ENCODE measurements at regions not wholly inside any gene's neighbourhood (a gene's known extent, or its start where the extent isn't known, plus 50 kb on each side); places are given as distances from the start of the nearest gene placed in this dataset.

DNA sequence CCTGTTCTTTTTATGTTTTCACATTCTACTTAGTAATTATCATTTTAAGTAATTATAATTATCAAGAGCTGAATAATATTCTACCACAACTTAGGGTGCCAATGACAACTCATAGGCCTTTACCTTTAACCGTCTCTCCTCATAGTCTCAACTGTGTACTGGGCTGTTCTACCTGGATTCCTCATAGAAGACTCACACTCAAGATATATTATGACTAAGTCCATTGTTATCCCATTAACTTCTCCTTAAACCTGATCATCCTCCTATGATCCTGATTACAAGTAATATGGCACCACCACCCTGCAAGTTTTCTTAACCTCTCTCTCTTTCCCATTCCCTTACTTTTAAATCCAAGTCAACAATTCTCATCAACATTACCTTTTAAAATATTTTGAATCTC lies 285.9 kb upstream of the VEPH1 start:
- WGBS, 2 donors, result 89 to 95% methylated on average over 1 of the region's 1 CpG
- no peaks in the 10 kb centered on the region for H3K9me3 ChIP-seq
- H3K4me1 ChIP-seq, result peaks cover 0 to 5% (median 0%) of the 10 kb centered on the region in 9 donors
- no peak for DNase-seq
- no peaks in the 10 kb centered on the region for H3K27me3 ChIP-seq
- intact Hi-C loops (cut with DNase I), result no loop called here
- no peaks in the 10 kb centered on the region for H3K36me3 ChIP-seq
- no peak overlapping the region for H3K4me3 ChIP-seq
- TF ChIP-seq, protein P1, sequence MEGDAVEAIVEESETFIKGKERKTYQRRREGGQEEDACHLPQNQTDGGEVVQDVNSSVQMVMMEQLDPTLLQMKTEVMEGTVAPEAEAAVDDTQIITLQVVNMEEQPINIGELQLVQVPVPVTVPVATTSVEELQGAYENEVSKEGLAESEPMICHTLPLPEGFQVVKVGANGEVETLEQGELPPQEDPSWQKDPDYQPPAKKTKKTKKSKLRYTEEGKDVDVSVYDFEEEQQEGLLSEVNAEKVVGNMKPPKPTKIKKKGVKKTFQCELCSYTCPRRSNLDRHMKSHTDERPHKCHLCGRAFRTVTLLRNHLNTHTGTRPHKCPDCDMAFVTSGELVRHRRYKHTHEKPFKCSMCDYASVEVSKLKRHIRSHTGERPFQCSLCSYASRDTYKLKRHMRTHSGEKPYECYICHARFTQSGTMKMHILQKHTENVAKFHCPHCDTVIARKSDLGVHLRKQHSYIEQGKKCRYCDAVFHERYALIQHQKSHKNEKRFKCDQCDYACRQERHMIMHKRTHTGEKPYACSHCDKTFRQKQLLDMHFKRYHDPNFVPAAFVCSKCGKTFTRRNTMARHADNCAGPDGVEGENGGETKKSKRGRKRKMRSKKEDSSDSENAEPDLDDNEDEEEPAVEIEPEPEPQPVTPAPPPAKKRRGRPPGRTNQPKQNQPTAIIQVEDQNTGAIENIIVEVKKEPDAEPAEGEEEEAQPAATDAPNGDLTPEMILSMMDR (IDR thresholded peaks at IDR 0.05), result no peak
- ATAC-seq, result no peak
- no peak overlapping the region for H3K27ac ChIP-seq

DNA sequence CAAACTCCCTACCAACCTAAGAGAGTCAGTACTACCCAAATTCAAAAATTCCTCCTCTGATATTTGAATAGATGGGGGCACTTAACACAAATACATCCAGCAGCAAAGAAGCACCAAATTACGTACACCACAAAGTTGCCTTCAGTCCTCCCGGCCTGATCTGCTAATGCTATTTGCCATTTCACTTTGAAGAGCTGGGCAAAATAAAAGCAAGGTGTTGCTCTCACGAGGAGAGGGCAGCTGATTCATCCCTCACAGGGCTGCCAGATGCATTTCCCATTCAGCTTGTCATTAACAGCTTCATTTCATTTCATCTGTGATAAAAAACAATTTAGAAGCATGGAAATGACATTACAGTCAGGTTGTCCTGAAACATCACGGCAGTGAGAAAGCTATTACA lies 283.4 kb upstream of the VEPH1 start:
- ATAC-seq, result no peak
- Histone ChIP-seq H3K27me3 (no peaks in the 10 kb centered on the region), H3K4me1 (peaks cover 0 to 5% (median 0%) of the 10 kb centered on the region in 9 donors), H3K9me3 (no peaks in the 10 kb centered on the region), H3K27ac (no peak overlapping the region), H3K4me3 (no peak overlapping the region), H3K36me3 (no peaks in the 10 kb centered on the region)
- intact Hi-C loops (cut with DNase I), result no loop called here
- TF ChIP-seq, protein P1 (IDR thresholded peaks at IDR 0.05), result no peak
- DNase-seq, result no peak
- 71 to 81% methylated on average over 4 of the region's 4 CpGs for WGBS, 2 donors

DNA sequence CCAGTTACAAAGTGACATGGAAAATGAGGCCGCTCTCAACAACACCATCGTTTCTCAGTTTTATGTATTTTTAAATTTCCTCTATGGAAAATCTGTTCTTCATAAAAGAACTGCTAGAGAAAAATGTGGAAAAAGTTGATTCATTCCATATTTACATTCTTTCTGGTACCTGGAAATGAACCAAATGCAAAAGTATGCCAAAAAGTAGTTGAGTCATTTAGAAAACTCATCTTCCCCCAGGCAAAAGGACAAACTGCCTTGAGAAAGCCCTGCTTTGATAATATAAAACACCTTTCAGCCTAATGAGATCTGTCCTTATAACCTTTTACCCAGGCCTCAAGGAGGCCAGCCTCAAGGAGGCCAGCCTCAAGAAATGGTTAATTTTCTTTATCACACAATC lies 283.0 kb upstream of the VEPH1 start:
- intact Hi-C loops (cut with DNase I), result no loop called here
- WGBS, 2 donors, result 76 to 80% methylated on average over 2 of the region's 2 CpGs
- no peaks in the 10 kb centered on the region for H3K36me3 ChIP-seq
- H3K27ac ChIP-seq, result no peak overlapping the region
- ATAC-seq (no peak), DNase-seq (no peak)
- TF ChIP-seq, protein P1 (IDR thresholded peaks at IDR 0.05), result no peak
- no peaks in the 10 kb centered on the region for H3K9me3 ChIP-seq
- H3K4me1 ChIP-seq, result peaks cover 0 to 5% (median 0%) of the 10 kb centered on the region in 9 donors
- H3K4me3 ChIP-seq, result no peak overlapping the region
- no peaks in the 10 kb centered on the region for H3K27me3 ChIP-seq

DNA sequence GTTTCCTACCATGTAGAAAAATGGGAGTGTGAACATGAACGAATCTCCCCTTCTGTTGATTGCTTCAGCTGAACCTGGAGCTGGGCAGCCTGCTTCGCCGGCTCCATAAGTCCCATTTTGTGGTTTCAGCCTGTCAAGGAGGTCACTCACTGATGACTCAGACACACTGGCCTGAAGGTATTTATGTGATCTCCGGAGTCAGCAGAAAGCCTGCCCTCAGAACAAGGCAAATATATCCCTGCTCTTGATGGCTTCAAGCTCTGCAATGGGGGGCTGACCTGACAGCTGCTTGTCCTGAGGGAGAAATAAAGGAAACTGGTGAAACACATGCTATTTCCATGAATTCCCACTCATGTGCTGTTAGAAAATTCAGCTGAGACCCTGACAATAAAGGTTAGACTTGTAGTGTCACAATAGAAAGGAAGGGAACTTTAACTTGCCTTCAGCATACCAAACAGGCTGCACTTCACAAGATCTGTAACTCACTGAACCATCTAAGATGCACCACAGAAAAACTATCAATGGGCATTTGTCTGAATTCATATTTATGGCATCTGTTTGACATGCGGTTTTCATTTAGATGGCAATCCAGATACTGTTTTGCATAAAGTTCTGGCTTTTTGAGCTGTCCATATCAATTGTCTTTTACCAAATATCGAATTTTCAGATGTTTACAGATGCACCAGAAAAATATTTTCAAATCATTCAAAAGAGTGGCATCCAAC lies 282.0 kb upstream of the VEPH1 start:
- H3K9me3 ChIP-seq, result peaks cover 0 to under 1% (median 0%) of the 10 kb centered on the region in 11 donors
- TF ChIP-seq, protein P1 (IDR thresholded peaks at IDR 0.05), result no peak
- no peak for DNase-seq
- 55 to 60% methylated on average over 6 of the region's 6 CpGs for WGBS, 2 donors
- peaks cover 0 to 5% (median 0%) of the 10 kb centered on the region in 9 donors for H3K4me1 ChIP-seq
- H3K27ac ChIP-seq, result no peak overlapping the region
- no peak for ATAC-seq
- no peaks in the 10 kb centered on the region for H3K27me3 ChIP-seq
- intact Hi-C loops (cut with DNase I), result no loop called here
- no peak overlapping the region for H3K4me3 ChIP-seq
- H3K36me3 ChIP-seq, result no peaks in the 10 kb centered on the region

Measured in heart right ventricle (tissue), 16 donors.